ENCODE measurements at regions not wholly inside any gene's neighbourhood (a gene's known extent, or its start where the extent isn't known, plus 50 kb on each side); places are given as distances from the start of the nearest gene placed in this dataset.

- Histone ChIP-seq H3K79me2 (ENCODE audit: low read length) (no peaks in the 10 kb centered on the region), H3F3A (ENCODE audit: low read length, unreplicated experiment) (no peaks in the 10 kb centered on the region), H2AFZ (ENCODE audit: low read length) (no peak overlapping the region), H3K36me3 (ENCODE audit: low read depth, low read length) (no peaks in the 10 kb centered on the region), H4K20me1 (ENCODE audit: low read length) (no peaks in the 10 kb centered on the region), H3K4me2 (ENCODE audit: low read length) (no peak overlapping the region), H3K4me3 (ENCODE audit: low read length) (no peak overlapping the region), H3K4me1 (ENCODE audit: insufficient read depth, low read length) (no peaks in the 10 kb centered on the region), H3K9me2 (replicated peaks; ENCODE audit: low read length) (no peaks in the 10 kb centered on the region), H3K27ac (ENCODE audit: low read length) (no peak overlapping the region), H3K9ac (ENCODE audit: low read length) (no peak overlapping the region), H3K9me3 (ENCODE audit: low read length) (no peaks in the 10 kb centered on the region), H3K27me3 (ENCODE audit: low read length) (no peaks in the 10 kb centered on the region)
- DNase-seq (no peak), ATAC-seq (no peak)
- intact Hi-C loops (cut with micrococcal nuclease): no loop called here
- BruUV-seq (replicated peaks): no TSS peak
- CTCF ChIA-PET: no interaction called here
- TF ChIP-seq EZH2phosphoT487 (IDR thresholded peaks at IDR 0.05; ENCODE audit: borderline replicate concordance, low read length) (no peak), CTCF (conservative IDR thresholded peaks at IDR 0.05; ENCODE audit: low read depth, low read length) (no peak), EZH2 (IDR thresholded peaks at IDR 0.05; ENCODE audit: low read length, unreplicated experiment) (no peak)
- POLR2A ChIA-PET (ENCODE audit: unreplicated experiment): no interaction called here
Measured at GRCh38 chr2:186410802-186411201, 75.3 kb upstream of the ZC3H15 start.

- no peaks in the 10 kb centered on the region for H3K27me3 ChIP-seq (ENCODE audit: low read length)
- ChIA-PET POLR2A (ENCODE audit: unreplicated experiment) (interaction anchor here (0.7 kb wide), 1 partner anchor 958 kb away, joined by 3 read pairs; no protein-coding TSS in a partner anchor), CTCF (no interaction called here)
- no peaks in the 10 kb centered on the region for H3K79me2 ChIP-seq (ENCODE audit: low read length)
- H3K4me1 ChIP-seq (ENCODE audit: insufficient read depth, low read length): peaks cover 28% of the 10 kb centered on the region
- peak overlapping the region; percentile 38 for H3K27ac ChIP-seq (ENCODE audit: low read length)
- no peaks in the 10 kb centered on the region for H3F3A ChIP-seq (ENCODE audit: low read length, unreplicated experiment)
- no peak overlapping the region for H2AFZ ChIP-seq (ENCODE audit: low read length)
- H3K9ac ChIP-seq (ENCODE audit: low read length): no peak overlapping the region
- TF ChIP-seq EZH2 (IDR thresholded peaks at IDR 0.05; ENCODE audit: low read length, unreplicated experiment) (no peak), EZH2phosphoT487 (IDR thresholded peaks at IDR 0.05; ENCODE audit: borderline replicate concordance, low read length) (no peak), CTCF (conservative IDR thresholded peaks at IDR 0.05; ENCODE audit: low read depth, low read length) (no peak)
- no peaks in the 10 kb centered on the region for H3K36me3 ChIP-seq (ENCODE audit: low read depth, low read length)
- peak overlapping the region; percentile 51 for H3K4me2 ChIP-seq (ENCODE audit: low read length)
- H3K9me3 ChIP-seq (ENCODE audit: low read length): no peaks in the 10 kb centered on the region
- peak; percentile 91 for ATAC-seq
- no peaks in the 10 kb centered on the region for H3K9me2 ChIP-seq (replicated peaks; ENCODE audit: low read length)
- H3K4me3 ChIP-seq (ENCODE audit: low read length): no peak overlapping the region
- no peaks in the 10 kb centered on the region for H4K20me1 ChIP-seq (ENCODE audit: low read length)
- peak; percentile 93 for DNase-seq
- intact Hi-C loops (cut with micrococcal nuclease): loop anchor here (10.0 kb wide), 1 partner anchor 287 kb away; no protein-coding TSS in a partner anchor
- no TSS peak for BruUV-seq (replicated peaks)
Measured at GRCh38 chr2:186422226-186422625, 63.8 kb upstream of the ZC3H15 start.

GRCh38 chr2:186423481-186423880, 62.6 kb upstream of the ZC3H15 start:
- H3K79me2 ChIP-seq (ENCODE audit: low read length): no peaks in the 10 kb centered on the region
- H3K4me2 ChIP-seq (ENCODE audit: low read length): no peak overlapping the region
- H4K20me1 ChIP-seq (ENCODE audit: low read length): no peaks in the 10 kb centered on the region
- no peak overlapping the region for H3K4me3 ChIP-seq (ENCODE audit: low read length)
- no peaks in the 10 kb centered on the region for H3K36me3 ChIP-seq (ENCODE audit: low read depth, low read length)
- CTCF ChIA-PET: no interaction called here
- DNase-seq (no peak), ATAC-seq (no peak)
- no peaks in the 10 kb centered on the region for H3K9me3 ChIP-seq (ENCODE audit: low read length)
- no peaks in the 10 kb centered on the region for H3K27me3 ChIP-seq (ENCODE audit: low read length)
- intact Hi-C loops (cut with micrococcal nuclease): loop anchor here (10.0 kb wide), 1 partner anchor 289 kb away; no protein-coding TSS in a partner anchor
- TF ChIP-seq CTCF (conservative IDR thresholded peaks at IDR 0.05; ENCODE audit: low read depth, low read length): no peak
- TF ChIP-seq EZH2 (IDR thresholded peaks at IDR 0.05; ENCODE audit: low read length, unreplicated experiment): no peak
- no peak for TF ChIP-seq EZH2phosphoT487 (IDR thresholded peaks at IDR 0.05; ENCODE audit: borderline replicate concordance, low read length)
- H3K4me1 ChIP-seq (ENCODE audit: insufficient read depth, low read length): peaks cover 28% of the 10 kb centered on the region
- no peak overlapping the region for H2AFZ ChIP-seq (ENCODE audit: low read length)
- no TSS peak for BruUV-seq (replicated peaks)
- no peak overlapping the region for H3K27ac ChIP-seq (ENCODE audit: low read length)
- H3K9me2 ChIP-seq (replicated peaks; ENCODE audit: low read length): no peaks in the 10 kb centered on the region
- POLR2A ChIA-PET (ENCODE audit: unreplicated experiment): no interaction called here
- no peak overlapping the region for H3K9ac ChIP-seq (ENCODE audit: low read length)
- H3F3A ChIP-seq (ENCODE audit: low read length, unreplicated experiment): no peaks in the 10 kb centered on the region

Data from PC-3 (cell line).